Heart left ventricle (tissue), 16 donors: ENCODE measurements at regions not wholly inside any gene's neighbourhood (a gene's known extent, or its start where the extent isn't known, plus 50 kb on each side); places are given as distances from the start of the nearest gene placed in this dataset.

Experiments used
- ATAC-seq, 4 donors: fragments of 200-7000 bp; cut with Tn5 transposase; one replicate each; pipeline ENCODE4 v1.9.1; 2020 to 2022; ENCODE audit warnings: moderate library complexity in 4 of 4, mild to moderate bottlenecking in 3 of 4, moderate number of reproducible peaks in 1 of 4
- DNase-seq, 5 donors: peaks; one replicate each; pipeline ENCODE4 v3.0.0-alpha.2; 2020
- H3K27ac ChIP-seq, 12 donors: fragments of 200-600 bp; sonication (generic) in 4 of 12; one replicate each; pipeline versions ENCODE4 v1.5.0 to v1.8.0; 2016 to 2022; ENCODE audit warnings: mild to moderate bottlenecking in 2 of 12
- H3K27me3 ChIP-seq, 9 donors: fragments of 200-600 bp; sonication (generic) in 2 of 9; one replicate each; pipeline versions ENCODE4 v1.5.1 to v1.8.0; 2016 to 2022; ENCODE audit warnings: mild to moderate bottlenecking in 3 of 9
- H3K36me3 ChIP-seq, 9 donors: fragments of 200-600 bp; sonication (generic) in 2 of 9; one replicate each; pipeline versions ENCODE4 v1.5.0 to v1.8.0; 2018 to 2022; ENCODE audit warnings: mild to moderate bottlenecking in 2 of 9
- H3K4me1 ChIP-seq, 12 donors: fragments of 200-600 bp; sonication (generic) in 4 of 12; one replicate each; pipeline versions ENCODE4 v1.5.0 to v1.8.0; 2016 to 2022; ENCODE audit warnings: mild to moderate bottlenecking in 3 of 12
- H3K4me3 ChIP-seq, 12 donors: fragments of 200-600 bp; sonication (generic) in 4 of 12; one replicate each; pipeline versions ENCODE4 v1.5.0 to v1.8.0; 2017 to 2022; ENCODE audit warnings: mild to moderate bottlenecking in 9 of 12, moderate library complexity in 4 of 12
- H3K9me3 ChIP-seq, 12 donors: fragments of 200-600 bp; sonication (generic) in 4 of 12; one replicate each; pipeline versions ENCODE4 v1.5.0 to v1.8.0; 2016 to 2022; ENCODE audit warnings: mild to moderate bottlenecking in 1 of 12
- CTCF ChIP-seq, 12 donors: fragments of 200-600 bp; sonication (generic) in 4 of 12; IDR thresholded peaks; one replicate each; pipeline versions ENCODE4 v1.5.0 to v1.8.0; 2018 to 2022; ENCODE audit warnings: antibody characterized with exemption in 12 of 12, mild to moderate bottlenecking in 5 of 12
- POLR2A ChIP-seq, 2 donors: fragments of 450-650 bp; IDR thresholded peaks; one replicate each; pipeline ENCODE4 v1.6.1; 2017; ENCODE audit warnings: antibody characterized with exemption in 2 of 2, mild to moderate bottlenecking in 2 of 2, moderate library complexity in 2 of 2
- WGBS, 4 donors: extraction: QIAGEN DNeasy Blood & Tissue Kit in 2 of 4; methylation state at CpG; one replicate each; pipeline versions ENCODE4 v1.1.5 to v1.1.7; 2013 to 2018; 5-methylcytosine and 5-hydroxymethylcytosine counted together
- intact Hi-C, 10 donors: fragments of 100-400 bp; cut with DNase I; formaldehyde crosslinking; loops; one replicate each; pipeline versions ENCODE4 v1.11.1 to v1.14.2; 2022
- donor health status: ischemic (EF 13 %, LVEDD 7.1; RV severe dilation, severe dysfunction).
- donor health status: healthy with polysubstance abuse.
- donor health status: DM: no; HTN: yes; CAD: no.
- donor health status: DM: no; HTN: no; CAD: no.
- donor health status: ischemic (EF 25% LVEDD 6.9; RV normal size, moderate dysfunction).
- donor health status: ischemic (EF 25% LVEDD 5.7; RV mildly dilated, moderate dysfunction).
- donor health status: healthy.
- donor health status: DM: yes; HTN: yes; CAD: no.
- donor health status: ischemic (EF 35%, LVEDD 5.7; RV mildly dilated, moderate dysfunction).
- donor health status: nonischemic (EF 11% LVEDD 7.7; RV severe dilation, severe dysfunction).
- donor health status: DM: yes; HTN: yes; CAD: no.
- donor health status: PGD.
- donor health status: ischemic (EF 29% LVEDD 5.4; RV normal size, mild dysfunction).
- donor health status: nonischemic (EF 23%, LVEDD 6.1; RV moderate dilation, normal function).

GRCh38 chr7:131112431-131112830, 215.2 kb upstream of the MKLN1 start:
- Histone ChIP-seq H3K4me3 (no peak overlapping the region), H3K27ac (peak overlapping the region in 3 of 12 donors; percentile 97 to 100 (median 99)), H3K4me1 (peaks cover 0 to 41% (median 21%) of the 10 kb centered on the region in 12 donors), H3K27me3 (no peaks in the 10 kb centered on the region), H3K36me3 (no peaks in the 10 kb centered on the region), H3K9me3 (no peaks in the 10 kb centered on the region)
- DNase-seq (no peak), ATAC-seq (no peak)
- intact Hi-C loops = loop anchor here in 5 of 10 donors (5.0 to 10.0 kb wide), 8 partner anchors 40 to 310 kb away; no protein-coding TSS in a partner anchor
- WGBS, 4 donors = 66 to 91% (median 83%) methylated on average over 1 of the region's 1 CpG
- TF ChIP-seq POLR2A (IDR thresholded peaks at IDR 0.05) = no peak
- no peak for TF ChIP-seq CTCF (IDR thresholded peaks at IDR 0.05)

GRCh38 chr7:131115340-131115739, 212.3 kb upstream of the MKLN1 start:
- WGBS, 4 donors = 74 to 84% (median 75%) methylated on average over 5 of the region's 5 CpGs
- H3K27me3 ChIP-seq = no peaks in the 10 kb centered on the region
- ATAC-seq = no peak
- peaks cover 0 to 9% (median 0%) of the 10 kb centered on the region in 12 donors for H3K9me3 ChIP-seq
- TF ChIP-seq CTCF (IDR thresholded peaks at IDR 0.05) (no peak), POLR2A (IDR thresholded peaks at IDR 0.05) (no peak)
- peaks cover 0 to 24% (median 13%) of the 10 kb centered on the region in 12 donors for H3K4me1 ChIP-seq
- H3K27ac ChIP-seq = no peak overlapping the region
- DNase-seq = no peak
- H3K36me3 ChIP-seq = no peaks in the 10 kb centered on the region
- H3K4me3 ChIP-seq = no peak overlapping the region
- intact Hi-C loops = loop anchor here in 2 of 10 donors (10.0 kb wide), 2 partner anchors 69 to 109 kb away; no protein-coding TSS in a partner anchor

GRCh38 chr7:131117439-131117838, 210.2 kb upstream of the MKLN1 start:
- H3K4me3 ChIP-seq = no peak overlapping the region
- TF ChIP-seq CTCF (IDR thresholded peaks at IDR 0.05) = no peak
- TF ChIP-seq POLR2A (IDR thresholded peaks at IDR 0.05) = no peak
- WGBS, 4 donors = 81 to 89% (median 86%) methylated on average over 1 of the region's 1 CpG
- H3K27me3 ChIP-seq = no peaks in the 10 kb centered on the region
- intact Hi-C loops = loop anchor here in 2 of 10 donors (10.0 kb wide), 2 partner anchors 67 to 107 kb away; no protein-coding TSS in a partner anchor
- ATAC-seq (no peak), DNase-seq (no peak)
- no peak overlapping the region for H3K27ac ChIP-seq
- peaks cover 0 to 4% (median 0%) of the 10 kb centered on the region in 12 donors for H3K4me1 ChIP-seq
- H3K9me3 ChIP-seq = peaks cover 0 to 9% (median 0%) of the 10 kb centered on the region in 12 donors
- H3K36me3 ChIP-seq = no peaks in the 10 kb centered on the region

GRCh38 chr7:131119381-131119780, 208.3 kb upstream of the MKLN1 start:
- no peaks in the 10 kb centered on the region for H3K4me1 ChIP-seq
- no peak overlapping the region for H3K27ac ChIP-seq
- ATAC-seq (no peak), DNase-seq (no peak)
- intact Hi-C loops = loop anchor here in 2 of 10 donors (10.0 kb wide), 2 partner anchors 65 to 105 kb away; no protein-coding TSS in a partner anchor
- TF ChIP-seq CTCF (IDR thresholded peaks at IDR 0.05) (no peak), POLR2A (IDR thresholded peaks at IDR 0.05) (no peak)
- no peaks in the 10 kb centered on the region for H3K36me3 ChIP-seq
- peaks cover 0 to 9% (median 0%) of the 10 kb centered on the region in 12 donors for H3K9me3 ChIP-seq
- no peak overlapping the region for H3K4me3 ChIP-seq
- H3K27me3 ChIP-seq = no peaks in the 10 kb centered on the region
- whole genome bisulfite sequencing, 4 donors = 87 to 100% (median 97%) methylated on average over 1 of the region's 1 CpG
